GM12878 (cell line): ENCODE measurements at regions not wholly inside any gene's neighbourhood (a gene's known extent, or its start where the extent isn't known, plus 50 kb on each side); places are given as distances from the start of the nearest gene placed in this dataset.

Source experiments
- ATAC-seq: fragments of 200-7000 bp; cut with Tn5 transposase; 3 replicates; pipeline ENCODE4 v1.9.1; 2020; ENCODE audit warnings: mild to moderate bottlenecking, moderate library complexity
- BruUV-seq: library from RNA; stranded (reverse); fragments of 400-500 nt; replicated peaks from 2 replicates; lab custom pipeline; 2021; lab: Mats Ljungman, UMichigan
- CTCF ChIA-PET: fragments of 300-600 bp; sonication (Branson Sonifier 250); formaldehyde crosslinking; extraction: SDS; loops from one replicate; lab custom pipeline; 2021; ENCODE audit warnings: inconsistent platforms; lab: Yijun Ruan, JAX
- POLR2A ChIA-PET: fragments of 350-600 bp; formaldehyde crosslinking; extraction: SDS; loops from one replicate; lab custom pipeline; 2021; ENCODE audit warnings: inconsistent platforms; lab: Charles Lee
- RAD21 ChIA-PET: fragments of 300-600 bp; sonication (Branson Sonifier 250); formaldehyde crosslinking; loops from one replicate; lab custom pipeline; 2023; ENCODE audit warnings: antibody characterized with exemption; ENCODE audit not compliant: unreplicated experiment; lab: Charles Lee
- SMC1A ChIA-PET: fragments of 300-600 bp; sonication (Branson Sonifier 250); formaldehyde crosslinking; loops from one replicate; lab custom pipeline; 2023; ENCODE audit not compliant: unreplicated experiment, uncharacterized antibody; lab: Charles Lee
- DNase-seq: peaks from one replicate; pipeline ENCODE4 v3.0.0-alpha.2; 2011; ENCODE audit warnings: low read depth, low spot score
- FAIRE-seq: peaks from 3 replicates; lab custom pipeline; 2011; peaks lifted over from hg19 to GRCh38; lab: Jason Lieb, UNC
- H2AFZ ChIP-seq: 2 replicates; pipeline ENCODE4 v1.6.0; 2011; ENCODE audit warnings: low read depth, low read length, control low read depth; ENCODE audit not compliant: control insufficient read depth
- H3K27ac ChIP-seq: 2 replicates; pipeline ENCODE4 v1.5.1; 2011; ENCODE audit warnings: control low read depth; ENCODE audit not compliant: control insufficient read depth, insufficient read depth
- H3K27me3 ChIP-seq, 2 experiments: replicated peaks in 1 of 2; 2 replicates each; pipeline versions ENCODE4 v1.6.0 to v1.6.1; 2011; ENCODE audit warnings: low read length in 1 of 2; ENCODE audit not compliant: control insufficient read depth in 2 of 2, insufficient read depth in 2 of 2
- H3K36me3 ChIP-seq, 2 experiments: 2 replicates each; pipeline ENCODE4 v1.5.1; 2011; ENCODE audit warnings: low read length in 1 of 2; ENCODE audit not compliant: control insufficient read depth in 2 of 2, insufficient read depth in 2 of 2
- H3K4me1 ChIP-seq: 2 replicates; pipeline ENCODE4 v1.6.1; 2011; ENCODE audit warnings: mild to moderate bottlenecking, low read length, moderate library complexity, mixed read lengths; ENCODE audit not compliant: control insufficient read depth, insufficient read depth
- H3K4me2 ChIP-seq: 2 replicates; pipeline ENCODE4 v1.6.0; 2011; ENCODE audit warnings: control low read depth; ENCODE audit not compliant: control insufficient read depth, insufficient read depth
- H3K4me3 ChIP-seq: fragments of 200-600 bp; sonication (generic); 2 replicates; pipeline ENCODE4 v1.5.1; 2016
- H3K79me2 ChIP-seq: 2 replicates; pipeline ENCODE4 v1.6.0; 2011; ENCODE audit warnings: low read length; ENCODE audit not compliant: control insufficient read depth, insufficient read depth
- H3K9ac ChIP-seq: 2 replicates; pipeline ENCODE4 v1.8.0; 2011; ENCODE audit warnings: low read length, control low read depth, mixed read lengths; ENCODE audit not compliant: control insufficient read depth, insufficient read depth
- H3K9me3 ChIP-seq: replicated peaks from 3 replicates; pipeline ENCODE4 v1.5.1; 2011; ENCODE audit warnings: mild to moderate bottlenecking, low read length; ENCODE audit not compliant: control insufficient read depth, insufficient read depth
- H4K20me1 ChIP-seq: 2 replicates; pipeline ENCODE4 v1.6.0; 2011; ENCODE audit not compliant: control insufficient read depth, insufficient read depth
- HDAC2 ChIP-seq: fragments of 200-600 bp; sonication (generic); IDR thresholded peaks from 2 replicates; pipeline ENCODE4 v1.6.1; 2017
- IRF5 ChIP-seq: fragments of 450-650 bp; IDR thresholded peaks from 2 replicates; pipeline ENCODE4 v1.6.1; 2017; ENCODE audit warnings: borderline replicate concordance
- KDM1A ChIP-seq: fragments of 200-600 bp; sonication (generic); IDR thresholded peaks from 2 replicates; pipeline ENCODE4 v1.6.1; 2016; ENCODE audit warnings: borderline replicate concordance
- NR2C1 ChIP-seq: fragments of 450-650 bp; IDR thresholded peaks from 2 replicates; pipeline ENCODE4 v1.6.1; 2017; ENCODE audit warnings: antibody characterized with exemption, mild to moderate bottlenecking, moderate library complexity
- RAD51 ChIP-seq: fragments of 450-650 bp; IDR thresholded peaks from 2 replicates; pipeline ENCODE4 v1.6.1; 2016; ENCODE audit warnings: moderate library complexity, mild to moderate bottlenecking, inconsistent platforms
- RELA ChIP-seq: fragments of 450-650 bp; IDR thresholded peaks from 2 replicates; pipeline ENCODE4 v1.8.0; 2014; ENCODE audit warnings: borderline replicate concordance; ENCODE audit not compliant: partially characterized antibody
- TARDBP ChIP-seq: IDR thresholded peaks from 2 replicates; pipeline ENCODE4 v1.6.1; 2016; ENCODE audit warnings: borderline replicate concordance
- ZNF207 ChIP-seq: fragments of 450-650 bp; IDR thresholded peaks from 2 replicates; pipeline ENCODE4 v1.6.1; 2014; ENCODE audit warnings: antibody characterized with exemption, mild to moderate bottlenecking, borderline replicate concordance
- ZNF24 ChIP-seq: fragments of 450-650 bp; IDR thresholded peaks from 2 replicates; pipeline ENCODE4 v1.6.1; 2017; ENCODE audit warnings: antibody characterized with exemption, mild to moderate bottlenecking
- ZNF384 ChIP-seq: IDR thresholded peaks from 2 replicates; pipeline ENCODE4 v1.6.1; 2012; ENCODE audit warnings: low read depth, mild to moderate bottlenecking, low read length, improper control_type of control experiment, borderline replicate concordance
- WGBS: methylation state at CpG from one replicate; pipeline ENCODE4 v1.1.6; 2016; ENCODE audit warnings: low lambda C conversion rate; ENCODE audit not compliant: insufficient replicate concordance, insufficient coverage; ENCODE audit errors: missing lambda C conversion rate; 5-methylcytosine and 5-hydroxymethylcytosine counted together
- in situ Hi-C: fragments of 300-500 bp; cut with MboI; formaldehyde crosslinking; loops from 9 replicates; pipeline ENCODE4 v1.14.3; 2018; ENCODE audit warnings: mixed read lengths
- intact Hi-C: fragments of 100-400 bp; cut with micrococcal nuclease; formaldehyde crosslinking; loops from one replicate; pipeline ENCODE4 v1.14.2; 2022; ENCODE audit not compliant: unreplicated experiment
- TF ChIP-seq, protein P1 (sequence below): IDR thresholded peaks from 2 replicates; pipeline ENCODE4 v1.6.1; 2012; ENCODE audit warnings: improper control_type of control experiment, low read depth, low read length; ENCODE audit not compliant: insufficient replicate concordance
- TF ChIP-seq, protein P2 (sequence below): fragments of 450-650 bp; IDR thresholded peaks from 2 replicates; pipeline ENCODE4 v1.6.1; 2014; ENCODE audit warnings: mild to moderate bottlenecking

DNA sequence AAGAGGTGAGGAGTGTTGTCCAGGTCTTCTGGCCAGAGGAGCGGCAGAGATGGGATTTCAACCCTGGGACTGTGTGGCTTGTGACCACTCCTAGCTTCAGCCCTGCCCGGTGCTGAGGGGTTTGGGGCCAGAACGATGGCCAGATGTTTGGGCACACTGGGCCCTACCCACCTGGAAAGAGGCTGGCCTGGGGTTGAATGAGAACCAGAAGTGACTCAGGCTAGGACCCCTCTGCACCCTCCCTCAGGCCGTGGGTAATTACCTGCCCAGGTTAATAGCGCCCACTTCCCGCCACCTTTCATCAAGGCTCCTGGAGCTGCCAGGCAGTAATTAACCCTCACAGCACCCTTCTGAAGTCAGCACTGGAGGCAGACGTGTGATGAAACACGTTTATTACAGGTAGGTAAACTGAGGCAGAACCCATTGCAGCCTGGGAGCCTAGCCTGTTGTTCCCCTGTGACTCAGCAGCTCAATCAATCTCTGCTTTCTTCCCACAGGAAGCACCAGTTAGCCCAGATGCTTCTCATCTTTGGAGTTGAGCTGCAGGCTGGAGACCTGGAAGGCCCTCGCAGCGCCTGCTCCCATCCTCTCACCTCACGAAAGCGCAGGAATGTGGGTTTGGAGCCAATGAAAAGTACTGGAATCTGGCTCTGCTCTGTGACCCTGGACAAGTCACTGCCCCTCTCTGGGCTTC is 120.8 kb downstream of the CEBPB start (continued):
- TF ChIP-seq ZNF384 = no peak

DNA sequence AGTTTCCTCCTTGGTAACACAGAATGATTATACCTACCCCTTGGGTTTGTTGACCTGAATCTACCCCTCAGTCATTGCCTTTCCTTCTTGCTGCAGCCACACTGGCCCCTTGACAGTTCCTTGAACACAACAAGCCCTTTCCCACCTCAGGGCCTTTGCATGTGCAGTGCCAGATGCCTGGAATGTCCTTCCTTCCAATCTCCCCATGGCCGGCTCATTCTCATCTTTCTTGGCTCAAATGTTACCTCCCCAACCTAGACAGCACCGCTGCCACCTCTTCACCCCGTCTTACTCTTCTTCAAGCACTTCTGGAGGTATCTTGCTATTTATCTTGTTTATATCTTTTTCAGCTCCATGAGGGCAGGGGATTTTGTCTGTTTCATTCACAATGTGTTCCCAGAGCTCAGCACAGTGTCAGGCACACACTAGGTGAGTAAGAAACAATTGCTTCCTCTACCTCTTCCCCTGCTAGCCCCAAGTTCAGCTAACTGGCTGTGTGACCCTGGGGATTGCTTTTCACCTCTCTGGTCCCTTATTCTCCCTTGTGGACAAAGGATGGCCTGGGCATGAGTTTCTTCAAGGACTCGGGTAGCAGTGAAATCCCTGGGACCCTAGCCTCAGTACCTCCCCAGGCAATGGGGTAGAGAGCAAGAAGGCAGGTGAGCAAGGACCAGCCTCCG is 121.5 kb downstream of the CEBPB start:
- Histone ChIP-seq H3K4me1 (no peaks in the 10 kb centered on the region), H3K4me3 (no peak overlapping the region), H3K36me3 (no peaks in the 10 kb centered on the region), H2AFZ (no peak overlapping the region), H3K9me3 (no peaks in the 10 kb centered on the region; the same call in 2 of the 3 replicates), H3K4me2 (no peak overlapping the region), H4K20me1 (no peaks in the 10 kb centered on the region; the same call in 1 of the 2 replicates), H3K27ac (no peak overlapping the region), H3K79me2 (no peaks in the 10 kb centered on the region), H3K9ac (no peak overlapping the region), H3K27me3 (peaks cover 0 to 3% of the 10 kb centered on the region in 2 experiments; a peak in 2 of 4 replicates)
- DNase-seq (no peak), FAIRE-seq (no peak), ATAC-seq (no peak)
- intact Hi-C loops = no loop called here
- 52% methylated on average over 5 of the region's 5 CpGs for WGBS
- in situ Hi-C loops = no loop called here
- ChIA-PET CTCF (no interaction called here), SMC1A (no interaction called here), RAD21 (no interaction called here), POLR2A (no interaction called here)
- no TSS peak for BruUV-seq
- TF ChIP-seq RELA = no peak
- TF ChIP-seq KDM1A = no peak
- TF ChIP-seq, protein P1, sequence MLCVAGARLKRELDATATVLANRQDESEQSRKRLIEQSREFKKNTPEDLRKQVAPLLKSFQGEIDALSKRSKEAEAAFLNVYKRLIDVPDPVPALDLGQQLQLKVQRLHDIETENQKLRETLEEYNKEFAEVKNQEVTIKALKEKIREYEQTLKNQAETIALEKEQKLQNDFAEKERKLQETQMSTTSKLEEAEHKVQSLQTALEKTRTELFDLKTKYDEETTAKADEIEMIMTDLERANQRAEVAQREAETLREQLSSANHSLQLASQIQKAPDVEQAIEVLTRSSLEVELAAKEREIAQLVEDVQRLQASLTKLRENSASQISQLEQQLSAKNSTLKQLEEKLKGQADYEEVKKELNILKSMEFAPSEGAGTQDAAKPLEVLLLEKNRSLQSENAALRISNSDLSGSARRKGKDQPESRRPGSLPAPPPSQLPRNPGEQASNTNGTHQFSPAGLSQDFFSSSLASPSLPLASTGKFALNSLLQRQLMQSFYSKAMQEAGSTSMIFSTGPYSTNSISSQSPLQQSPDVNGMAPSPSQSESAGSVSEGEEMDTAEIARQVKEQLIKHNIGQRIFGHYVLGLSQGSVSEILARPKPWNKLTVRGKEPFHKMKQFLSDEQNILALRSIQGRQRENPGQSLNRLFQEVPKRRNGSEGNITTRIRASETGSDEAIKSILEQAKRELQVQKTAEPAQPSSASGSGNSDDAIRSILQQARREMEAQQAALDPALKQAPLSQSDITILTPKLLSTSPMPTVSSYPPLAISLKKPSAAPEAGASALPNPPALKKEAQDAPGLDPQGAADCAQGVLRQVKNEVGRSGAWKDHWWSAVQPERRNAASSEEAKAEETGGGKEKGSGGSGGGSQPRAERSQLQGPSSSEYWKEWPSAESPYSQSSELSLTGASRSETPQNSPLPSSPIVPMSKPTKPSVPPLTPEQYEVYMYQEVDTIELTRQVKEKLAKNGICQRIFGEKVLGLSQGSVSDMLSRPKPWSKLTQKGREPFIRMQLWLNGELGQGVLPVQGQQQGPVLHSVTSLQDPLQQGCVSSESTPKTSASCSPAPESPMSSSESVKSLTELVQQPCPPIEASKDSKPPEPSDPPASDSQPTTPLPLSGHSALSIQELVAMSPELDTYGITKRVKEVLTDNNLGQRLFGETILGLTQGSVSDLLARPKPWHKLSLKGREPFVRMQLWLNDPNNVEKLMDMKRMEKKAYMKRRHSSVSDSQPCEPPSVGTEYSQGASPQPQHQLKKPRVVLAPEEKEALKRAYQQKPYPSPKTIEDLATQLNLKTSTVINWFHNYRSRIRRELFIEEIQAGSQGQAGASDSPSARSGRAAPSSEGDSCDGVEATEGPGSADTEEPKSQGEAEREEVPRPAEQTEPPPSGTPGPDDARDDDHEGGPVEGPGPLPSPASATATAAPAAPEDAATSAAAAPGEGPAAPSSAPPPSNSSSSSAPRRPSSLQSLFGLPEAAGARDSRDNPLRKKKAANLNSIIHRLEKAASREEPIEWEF = no peak
- no peak for TF ChIP-seq IRF5
- TF ChIP-seq ZNF207 = no peak
- no peak for TF ChIP-seq RAD51
- no peak for TF ChIP-seq HDAC2
- TF ChIP-seq TARDBP = no peak
- no peak for TF ChIP-seq ZNF24
- TF ChIP-seq, protein P2, sequence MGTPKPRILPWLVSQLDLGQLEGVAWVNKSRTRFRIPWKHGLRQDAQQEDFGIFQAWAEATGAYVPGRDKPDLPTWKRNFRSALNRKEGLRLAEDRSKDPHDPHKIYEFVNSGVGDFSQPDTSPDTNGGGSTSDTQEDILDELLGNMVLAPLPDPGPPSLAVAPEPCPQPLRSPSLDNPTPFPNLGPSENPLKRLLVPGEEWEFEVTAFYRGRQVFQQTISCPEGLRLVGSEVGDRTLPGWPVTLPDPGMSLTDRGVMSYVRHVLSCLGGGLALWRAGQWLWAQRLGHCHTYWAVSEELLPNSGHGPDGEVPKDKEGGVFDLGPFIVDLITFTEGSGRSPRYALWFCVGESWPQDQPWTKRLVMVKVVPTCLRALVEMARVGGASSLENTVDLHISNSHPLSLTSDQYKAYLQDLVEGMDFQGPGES = no peak
- no peak for TF ChIP-seq NR2C1
